ENCODE measurements at regions not wholly inside any gene's neighbourhood (a gene's known extent, or its start where the extent isn't known, plus 50 kb on each side); places are given as distances from the start of the nearest gene placed in this dataset.

GRCh38 chr4:38236003-38236402 lies 275.8 kb downstream of the PTTG2 start:
- TF ChIP-seq CTCF (conservative IDR thresholded peaks at IDR 0.05 in 1 of 2, IDR thresholded peaks at IDR 0.05 in 1 of 2; ENCODE audit: extremely low read depth in 1 of 2, insufficient read depth in 1 of 2, low read depth in 1 of 2, low read length in 2 of 2) (no peak), EZH2 (IDR thresholded peaks at IDR 0.05; ENCODE audit: borderline replicate concordance, low read length) (no peak)
